KBM-7 (cell line): ENCODE measurements at regions not wholly inside any gene's neighbourhood (a gene's known extent, or its start where the extent isn't known, plus 50 kb on each side); places are given as distances from the start of the nearest gene placed in this dataset.
"Not testable (repeated sequence)": the region's sequence is repeated elsewhere in the genome, so short reads cannot be mapped to it uniquely, and the experiment has no call there.

Experiments used
- DNase-seq: peaks from one replicate; pipeline ENCODE4 v3.0.0-alpha.2; 2015
- in situ Hi-C: fragments of 300-500 bp; cut with MboI; formaldehyde crosslinking; loops from 2 replicates; pipeline ENCODE4 v1.14.3; 2020; ENCODE audit warnings: low sequenced_read_pairs, low pct_unique_long_range_greater_than_20kb, mixed read lengths

DNA sequence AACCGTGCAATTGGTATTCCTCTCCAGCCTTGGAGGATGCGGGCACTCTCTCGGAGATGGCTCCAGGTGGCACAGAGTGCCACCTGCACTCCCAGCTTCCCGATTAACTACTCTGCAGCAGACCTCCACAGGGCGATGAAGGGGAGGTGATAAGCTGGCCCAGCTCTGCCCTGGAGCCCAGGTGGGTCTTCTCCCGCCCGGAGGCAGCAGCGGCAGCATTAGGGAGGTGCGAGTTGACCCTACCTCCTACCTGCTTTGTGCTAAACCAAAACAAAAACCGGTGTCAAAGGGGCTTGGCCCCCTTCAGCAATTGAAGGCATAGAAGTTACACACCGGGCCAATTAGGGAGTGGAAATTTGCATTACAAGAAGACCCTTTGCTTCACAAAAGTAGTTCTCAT lies 137.4 kb upstream of the MAMLD1 start:
- DNase-seq = no peak
- in situ Hi-C loops = no loop called here

DNA sequence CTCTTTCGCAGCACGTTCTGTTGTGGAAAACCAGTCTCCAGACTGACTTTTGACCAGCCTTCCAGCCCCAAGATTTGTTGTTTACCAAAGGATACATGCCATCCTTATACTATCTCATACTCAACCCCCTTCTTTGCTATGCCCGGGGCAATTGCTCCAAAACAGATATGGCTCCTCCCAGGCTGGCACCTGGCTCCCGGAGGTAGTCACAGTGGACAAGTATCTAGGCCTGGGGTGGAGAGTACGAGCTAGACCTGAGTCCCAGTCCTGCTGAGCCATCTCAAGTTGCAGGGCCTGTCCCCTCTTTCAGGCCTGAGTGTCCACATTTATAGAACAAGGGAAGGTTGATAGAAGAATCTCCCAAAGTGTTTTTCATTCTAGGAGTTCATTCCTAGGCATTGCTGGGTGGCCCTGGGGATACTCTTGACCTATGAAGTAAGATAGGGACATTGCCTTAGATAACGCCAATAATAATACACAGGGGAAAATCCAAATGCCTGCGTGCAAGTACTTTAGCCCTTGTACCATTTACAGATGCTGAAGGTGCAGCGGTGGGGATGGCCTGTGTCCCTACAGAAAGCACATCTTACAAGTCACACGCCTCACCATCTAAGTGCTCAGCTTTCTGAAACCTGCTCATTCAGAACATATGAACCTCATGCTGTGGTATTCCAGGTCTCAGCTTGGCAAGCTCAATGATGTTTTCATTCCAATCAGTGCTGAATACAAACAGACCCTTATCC lies 136.7 kb upstream of the MAMLD1 start:
- in situ Hi-C loops = no loop called here
- DNase-seq = no peak

DNA sequence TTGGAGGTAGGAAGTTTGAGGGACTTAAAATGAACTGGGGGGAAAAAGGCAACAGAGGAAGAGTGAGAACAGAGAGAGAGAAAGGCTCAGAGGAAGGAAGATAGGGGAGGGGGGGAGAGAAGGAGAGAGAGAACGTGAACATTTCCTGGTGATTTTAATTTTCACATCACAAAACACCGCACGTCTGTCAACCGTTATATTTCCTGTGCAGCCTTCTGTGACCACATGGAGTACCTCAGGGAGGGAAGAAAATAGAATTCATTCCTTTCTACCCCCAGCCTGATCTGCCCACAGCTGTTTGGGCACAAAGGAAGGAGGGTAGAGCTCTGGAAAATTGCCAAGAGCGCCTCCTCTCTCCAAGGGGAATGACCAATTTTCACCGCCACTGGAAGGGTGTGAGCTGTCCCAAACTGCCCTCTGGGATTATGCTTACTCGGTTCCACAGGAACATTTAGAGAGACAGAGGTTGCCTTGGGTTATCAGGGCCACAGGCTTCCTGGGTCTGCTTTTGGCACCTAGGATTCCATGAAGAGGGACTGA lies 135.7 kb upstream of the MAMLD1 start:
- DNase-seq = no peak
- in situ Hi-C loops = no loop called here

DNA sequence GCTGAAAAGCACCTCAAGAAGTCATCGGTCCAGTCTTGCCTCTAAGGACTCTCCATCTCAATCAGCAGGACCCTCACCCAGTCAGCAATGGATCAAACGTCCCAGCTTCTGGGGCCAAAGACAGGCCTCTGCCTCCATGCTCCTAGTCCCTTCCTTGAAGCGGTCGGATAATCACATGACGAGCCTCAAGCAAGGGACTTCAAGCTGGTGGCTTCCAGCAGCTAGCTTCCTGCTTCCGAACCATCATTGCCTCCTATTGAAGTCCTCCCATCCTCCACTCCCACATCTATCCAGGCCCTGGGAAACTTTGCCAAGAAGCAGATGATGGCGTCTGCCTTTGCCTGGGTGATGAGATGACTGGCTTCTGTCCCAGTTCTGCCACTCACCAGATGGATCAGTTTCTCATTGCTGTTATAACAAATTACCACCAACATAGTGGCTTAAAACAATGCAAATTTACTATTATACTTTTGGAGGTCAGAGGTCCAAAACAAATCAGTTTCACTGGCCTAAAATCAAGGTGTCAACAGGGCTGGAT lies 135.2 kb upstream of the MAMLD1 start:
- DNase-seq = no peak
- in situ Hi-C loops = no loop called here

DNA sequence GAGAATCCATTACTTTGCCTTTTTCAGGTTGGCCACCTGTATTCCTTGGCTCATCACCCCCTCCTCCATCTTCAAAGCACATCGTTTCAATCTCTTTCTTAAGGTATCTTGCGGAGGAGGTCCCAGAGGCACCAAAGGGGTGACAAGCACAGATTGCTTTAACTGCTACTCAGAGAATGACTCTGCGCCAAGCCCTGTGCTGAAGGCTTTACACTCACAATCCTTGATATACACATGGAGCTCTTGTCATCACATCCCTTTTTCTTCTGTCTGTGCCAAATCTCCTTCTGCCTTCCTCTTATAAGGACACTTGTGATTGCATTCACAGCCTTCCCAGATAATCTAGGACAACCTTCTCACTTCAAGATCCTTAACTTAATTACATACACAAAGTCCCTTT lies 134.7 kb upstream of the MAMLD1 start:
- no peak for DNase-seq
- in situ Hi-C loops = no loop called here

DNA sequence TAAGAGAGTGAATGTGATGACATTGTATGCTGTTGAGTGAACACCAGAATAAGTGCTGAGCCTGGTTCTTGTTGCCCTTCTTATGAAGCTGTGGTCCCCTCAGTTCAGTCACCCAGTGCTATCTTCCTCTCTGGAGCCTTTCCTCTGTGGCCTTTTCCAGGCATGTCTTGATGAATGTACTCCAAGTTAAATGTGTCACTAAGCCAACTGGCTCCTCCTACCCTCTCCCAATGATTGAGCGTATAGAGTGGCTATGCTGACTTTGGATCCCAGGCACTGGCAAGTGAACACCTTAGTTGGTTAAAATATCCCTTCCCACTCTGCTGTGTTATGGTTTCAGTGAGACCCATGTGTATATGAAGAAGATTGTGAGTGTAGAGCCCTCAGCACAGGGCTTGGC lies 134.1 kb upstream of the MAMLD1 start:
- DNase-seq = no peak
- in situ Hi-C loops = no loop called here

DNA sequence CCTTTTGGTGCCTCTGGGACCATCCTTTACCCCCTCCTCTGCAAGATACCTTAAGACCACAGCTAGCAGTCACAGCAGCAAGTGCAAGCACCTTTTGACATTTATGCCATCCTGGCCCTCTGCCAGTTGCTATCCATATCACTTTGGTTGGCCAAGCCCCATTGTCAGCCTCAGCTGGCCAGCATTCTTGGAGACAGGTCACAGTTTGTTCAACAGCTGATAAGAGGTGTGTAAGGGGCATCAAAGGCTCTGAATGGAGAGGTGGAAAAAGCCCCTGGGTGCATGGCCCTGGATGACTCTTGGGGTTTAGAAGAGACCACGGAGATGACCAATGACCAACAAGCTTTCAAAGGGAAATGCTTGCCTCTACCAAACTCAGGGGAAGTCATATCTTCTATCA lies 133.6 kb upstream of the MAMLD1 start:
- in situ Hi-C loops = no loop called here
- no peak for DNase-seq

DNA sequence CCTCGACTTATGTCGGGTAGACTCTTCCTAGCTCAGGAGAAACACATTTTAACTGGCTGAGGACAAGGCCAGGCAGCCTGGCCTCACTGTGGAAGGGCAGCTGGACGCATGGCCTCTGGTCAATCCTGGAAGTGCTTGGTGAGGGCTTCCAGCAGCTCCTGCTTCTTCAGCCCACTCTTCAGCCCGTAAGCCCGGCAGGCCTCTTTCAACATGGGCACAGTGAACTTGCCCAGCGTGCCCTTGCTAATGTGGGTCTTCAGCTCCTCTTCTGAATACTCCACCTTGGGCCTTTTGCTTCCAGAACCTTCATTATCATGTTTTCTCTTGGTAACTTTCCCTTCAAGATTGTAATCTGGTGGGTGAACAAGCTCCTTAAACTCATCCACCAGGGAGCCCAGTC lies 132.2 kb upstream of the MAMLD1 start:
- in situ Hi-C loops, DNase-seq: not testable (repeated sequence)

DNA sequence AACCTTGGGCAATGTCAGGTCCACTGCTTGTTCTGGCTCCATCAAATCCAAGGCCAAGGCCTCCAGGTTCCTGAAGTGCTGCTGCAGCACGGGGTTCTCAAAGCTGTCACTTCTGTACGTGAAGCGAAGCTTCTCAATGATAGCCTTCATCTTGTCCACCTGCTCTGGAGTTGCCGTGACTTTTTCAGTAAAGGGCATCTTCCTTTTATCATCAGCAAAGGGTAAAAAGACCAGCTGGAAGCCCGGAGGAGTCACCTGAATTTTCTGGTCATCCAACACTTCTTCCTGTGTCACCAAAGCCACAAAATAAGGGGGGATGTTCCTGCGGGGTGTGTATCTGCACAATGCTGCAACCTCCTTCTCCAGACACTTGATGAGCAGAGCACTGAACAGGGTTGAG lies 131.7 kb upstream of the MAMLD1 start:
- in situ Hi-C loops, DNase-seq: not testable (repeated sequence)

DNA sequence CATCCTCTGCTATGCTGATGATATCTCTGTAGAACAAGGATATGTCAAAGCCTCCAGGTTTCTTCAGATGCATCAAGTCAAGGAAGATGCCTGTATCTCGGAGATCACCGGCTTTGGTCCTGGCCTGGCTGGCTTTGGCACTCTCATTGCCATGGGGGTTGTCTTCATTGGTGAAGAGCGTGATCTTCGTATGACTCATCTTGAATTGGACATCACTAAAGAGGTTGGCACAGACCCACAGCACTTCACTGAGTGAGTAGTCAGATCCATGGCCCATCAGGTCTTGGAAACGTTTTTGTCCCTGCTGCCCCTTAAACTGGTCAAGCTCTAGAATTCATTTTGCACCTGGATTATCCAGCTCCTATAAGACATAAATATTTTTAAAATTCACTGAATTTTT lies 130.9 kb upstream of the MAMLD1 start:
- in situ Hi-C loops, DNase-seq: not testable (repeated sequence)

DNA sequence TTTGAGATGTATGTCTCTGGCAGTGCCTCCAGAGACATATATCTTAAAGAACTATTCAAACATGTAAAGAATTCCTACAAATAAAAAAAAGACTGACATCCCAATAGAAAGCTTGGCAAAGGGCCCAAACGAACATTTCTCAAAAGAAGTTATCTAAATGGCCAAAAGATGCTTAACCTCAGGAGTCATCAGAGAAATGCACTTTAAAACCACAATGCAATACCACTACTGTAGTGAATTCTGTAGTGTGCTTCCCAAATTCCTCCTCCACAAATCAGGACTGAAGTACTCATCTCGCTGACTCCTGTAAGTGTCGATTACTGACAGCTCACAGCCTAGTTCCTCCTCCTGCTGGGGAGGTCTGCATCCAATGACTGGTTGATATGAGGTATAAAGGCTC lies 129.0 kb upstream of the MAMLD1 start:
- DNase-seq = no peak
- in situ Hi-C loops = no loop called here

DNA sequence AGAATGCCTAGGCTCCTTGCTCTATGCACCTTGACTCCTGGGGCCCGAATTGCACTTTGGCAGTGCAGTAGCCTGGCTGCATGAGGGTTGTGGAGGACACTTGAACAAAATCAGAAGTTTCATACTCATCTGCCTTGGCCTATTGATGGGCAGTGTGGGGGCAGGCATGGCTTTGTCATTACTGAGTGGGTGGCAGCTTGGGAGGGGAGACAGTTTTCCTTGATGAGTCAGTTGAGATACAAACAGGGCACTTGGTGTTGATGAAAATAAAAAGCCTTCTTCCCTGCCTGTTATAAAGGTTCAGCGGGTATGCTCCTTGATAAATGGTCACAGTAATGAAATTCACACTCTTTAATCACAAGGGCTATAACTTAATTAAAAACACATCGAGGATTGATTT lies 126.8 kb upstream of the MAMLD1 start:
- DNase-seq = no peak
- in situ Hi-C loops = no loop called here

DNA sequence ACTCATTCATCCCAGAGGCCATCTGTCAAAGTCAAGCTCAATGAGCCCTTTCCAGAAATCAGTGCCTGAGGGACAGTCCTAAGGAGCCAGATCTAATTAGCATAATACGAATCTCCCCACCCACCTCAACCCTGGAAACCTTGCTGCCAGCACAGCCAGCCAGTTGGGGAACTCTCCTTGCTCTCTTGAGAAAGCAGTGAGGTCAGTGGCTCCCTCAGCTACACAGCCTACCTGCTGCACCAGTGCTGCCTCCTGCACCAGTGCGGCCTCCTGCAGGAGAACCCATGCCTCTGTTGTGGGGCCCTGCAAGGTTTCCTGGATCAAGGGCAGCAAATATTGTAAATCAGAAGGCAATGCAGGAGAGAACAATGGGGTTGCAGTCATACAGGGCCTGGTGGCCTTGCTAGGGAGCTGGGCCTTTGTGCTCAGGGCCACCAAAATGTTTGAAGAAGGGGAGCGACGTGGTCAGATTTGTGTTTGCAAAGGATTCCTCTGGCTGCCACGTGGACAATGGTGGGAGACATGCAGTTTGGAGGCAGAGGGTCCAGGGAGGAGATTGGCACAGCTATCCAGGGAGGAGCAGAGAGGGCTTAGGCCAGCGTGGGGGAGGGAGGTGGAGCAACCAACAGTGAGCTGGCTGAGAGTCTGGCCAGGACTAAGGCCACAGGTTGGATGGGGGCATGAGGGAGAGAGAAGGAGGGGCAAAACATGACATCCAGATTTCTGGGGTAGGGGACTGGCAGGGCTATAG lies 124.3 kb upstream of the MAMLD1 start:
- in situ Hi-C loops = no loop called here
- no peak for DNase-seq

DNA sequence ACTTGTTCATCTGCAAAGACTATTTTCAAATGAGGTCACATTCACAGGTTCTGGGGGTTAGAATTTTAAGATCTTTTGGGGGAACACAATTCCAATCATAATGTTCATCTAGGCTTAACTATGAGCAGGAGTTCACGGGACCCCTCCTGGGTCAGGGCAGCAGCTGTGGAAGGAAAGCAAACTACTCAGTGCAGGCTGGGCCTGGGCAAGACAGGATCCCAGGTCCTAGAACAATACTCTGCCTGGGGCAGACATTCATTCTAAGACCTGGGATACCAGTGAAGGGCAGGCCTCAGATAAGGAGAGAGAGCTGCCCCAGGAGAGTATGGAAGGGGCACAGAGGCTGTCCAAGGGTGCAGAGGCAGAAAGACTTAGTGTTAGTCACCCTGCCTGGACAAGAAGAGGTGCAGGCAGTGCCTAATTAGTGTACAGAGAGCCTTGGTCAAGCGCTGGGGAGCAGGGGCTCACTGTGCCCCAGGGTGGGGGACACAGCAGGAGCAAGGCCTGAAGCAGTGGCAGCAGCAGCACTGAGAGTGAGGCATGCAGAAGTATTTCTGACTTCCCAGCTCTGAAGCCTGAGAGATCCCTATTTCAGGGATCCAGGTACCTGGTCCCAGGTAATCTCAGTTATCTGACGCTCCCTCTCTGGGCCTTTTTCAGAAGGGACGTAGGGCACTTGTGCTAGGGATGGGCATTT lies 123.0 kb upstream of the MAMLD1 start:
- DNase-seq = no peak
- in situ Hi-C loops = no loop called here

DNA sequence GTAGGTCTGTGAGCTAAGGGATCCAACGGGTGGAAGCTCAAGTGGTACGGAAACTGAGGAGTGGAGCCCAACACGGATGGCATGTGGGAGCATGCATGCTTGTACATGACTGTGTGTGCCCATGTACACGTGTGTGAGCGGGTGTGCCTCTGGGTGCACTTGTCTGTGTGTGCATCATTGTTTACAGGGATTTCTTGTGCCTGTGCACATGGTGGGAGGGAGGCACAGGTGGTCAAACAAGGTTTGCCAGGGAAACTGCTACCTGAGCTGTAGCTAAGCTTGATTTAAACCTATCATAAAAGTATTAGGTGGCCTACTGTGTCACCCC lies 122.5 kb upstream of the MAMLD1 start:
- in situ Hi-C loops = no loop called here
- DNase-seq = no peak

DNA sequence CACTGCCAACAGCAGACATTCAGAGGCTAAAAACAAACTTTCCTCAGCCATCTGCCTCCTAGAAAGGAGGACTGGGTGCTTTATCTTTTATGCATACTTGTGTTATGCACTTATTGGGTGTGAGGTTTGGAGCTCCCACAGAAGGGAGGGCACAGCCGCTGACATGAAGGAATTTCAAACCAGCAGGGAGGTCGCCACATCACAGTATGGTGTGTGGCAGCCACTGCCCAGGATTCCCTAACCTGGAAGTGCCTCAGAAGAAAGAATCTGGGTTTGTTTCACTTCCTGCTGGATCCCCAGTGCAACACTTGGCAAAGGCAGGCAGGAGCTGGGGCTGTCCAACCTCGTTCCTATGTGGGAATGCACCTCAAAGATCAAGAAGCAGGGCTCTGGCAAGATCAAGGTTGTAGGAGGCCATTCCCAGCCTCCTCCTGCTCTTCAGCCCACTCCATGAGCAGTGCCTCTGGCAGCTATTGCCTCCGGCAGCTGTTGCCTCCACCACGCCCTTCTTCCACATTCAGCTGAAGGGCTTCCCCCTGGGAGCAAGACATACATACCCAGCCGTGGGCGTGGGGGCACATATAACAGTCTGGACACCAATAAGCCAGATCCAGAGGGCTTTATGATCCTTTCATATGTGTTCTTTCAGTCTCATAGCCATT lies 109.0 kb upstream of the MAMLD1 start:
- DNase-seq = no peak

DNA sequence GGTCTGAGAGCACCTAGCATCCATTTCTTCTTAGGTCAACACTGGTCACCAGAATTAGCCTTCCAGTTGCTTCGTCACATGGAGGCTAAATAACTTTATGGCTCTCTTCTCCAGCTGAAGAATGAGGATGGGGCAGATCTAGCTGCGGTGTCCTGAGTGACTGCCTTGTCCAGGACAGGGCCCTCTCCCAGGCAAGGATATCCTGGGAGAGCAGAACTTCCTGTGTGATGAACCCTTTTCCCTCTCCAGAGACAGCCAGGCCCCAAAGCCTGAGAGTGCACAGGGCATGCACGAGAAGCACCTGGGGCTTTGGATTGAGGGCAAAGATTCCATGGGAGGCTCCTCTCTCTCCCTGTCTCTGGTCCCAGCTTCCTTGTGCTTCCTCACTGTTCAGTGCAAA lies 108.2 kb upstream of the MAMLD1 start:
- no peak for DNase-seq
- in situ Hi-C loops = no loop called here

More for the DNA sequence above, 109.0 kb upstream of the MAMLD1 start:
- in situ Hi-C loops = no loop called here

DNA sequence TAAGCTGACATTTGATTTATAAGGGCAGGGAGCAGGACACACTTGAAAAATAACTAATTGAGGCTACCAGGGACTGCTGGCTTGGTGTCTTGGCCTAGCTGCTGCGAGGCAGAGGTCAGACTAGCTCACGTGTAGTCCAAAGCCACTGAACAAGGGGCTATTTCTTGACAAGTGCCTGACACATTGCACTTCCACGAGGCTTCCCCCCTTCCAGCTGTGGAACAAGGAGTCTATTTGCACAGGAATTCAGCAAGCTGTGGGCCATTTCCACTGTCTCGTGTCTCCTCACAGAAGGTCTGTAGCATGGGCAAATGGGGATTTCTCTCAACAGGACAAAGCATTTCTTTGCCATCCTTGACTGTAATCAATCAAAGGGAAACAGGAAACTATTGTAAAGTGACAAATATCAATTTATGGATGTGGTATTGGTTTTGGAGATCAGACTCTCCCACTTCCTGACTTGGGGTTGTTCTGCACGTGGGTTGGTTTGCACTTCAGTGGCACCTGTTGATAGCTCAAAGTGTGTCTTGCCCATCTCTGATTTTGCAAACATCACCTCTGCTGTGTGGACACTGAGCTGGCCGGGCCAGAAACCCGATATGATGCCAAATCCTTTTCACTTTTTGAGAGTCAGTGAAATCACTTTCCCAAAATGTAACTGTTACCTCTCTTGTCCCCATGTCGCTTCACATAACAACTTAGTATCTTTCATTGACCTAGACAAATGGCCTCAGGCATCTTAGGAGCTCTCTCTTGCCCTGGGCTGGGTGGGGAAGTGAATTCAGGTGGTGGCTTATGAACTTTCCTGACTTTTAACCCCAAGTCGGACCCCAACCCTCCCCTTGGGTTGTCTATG lies 107.4 kb upstream of the MAMLD1 start:
- no peak for DNase-seq
- in situ Hi-C loops = no loop called here

DNA sequence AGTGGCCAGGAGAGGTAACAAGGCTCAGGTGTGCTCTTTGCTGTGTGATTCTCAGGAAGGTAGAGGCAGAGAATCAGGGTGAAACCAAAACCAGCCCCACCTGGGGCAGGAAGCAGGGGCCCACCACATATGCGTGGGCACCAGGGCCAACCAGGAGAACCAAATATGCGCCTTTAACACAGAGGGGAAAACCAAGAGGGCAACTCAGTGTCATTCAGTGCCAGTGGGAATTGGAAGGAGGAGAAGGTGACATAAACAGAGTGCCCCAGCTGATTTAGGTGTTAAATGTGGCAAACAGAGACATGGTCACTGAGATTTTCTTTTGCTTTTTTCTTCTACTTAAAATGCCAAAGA lies 106.8 kb upstream of the MAMLD1 start:
- no peak for DNase-seq
- in situ Hi-C loops = no loop called here
